Activated CD4-positive, alpha-beta T cell treated with anti-CD3 and anti-CD28 coated beads, Interleukin-2, amount 50 U/mL, for 4 hours (primary cell): ENCODE measurements at regions not wholly inside any gene's neighbourhood (a gene's known extent, or its start where the extent isn't known, plus 50 kb on each side); places are given as distances from the start of the nearest gene placed in this dataset.

Source experiments
- DNase-seq, 2 experiments: peaks; one replicate each; pipeline ENCODE4 v3.0.0-alpha.2; 2020

- no peak for DNase-seq
Observed at GRCh38 chr6:145306489-145306888, 428.8 kb downstream of the EPM2A start.

- DNase-seq = no peak
Observed at GRCh38 chr6:145309842-145310535, 425.3 kb downstream of the EPM2A start.

- DNase-seq = no peak
Observed at GRCh38 chr6:145312481-145312880, 422.8 kb downstream of the EPM2A start.

- DNase-seq = no peak
Observed at GRCh38 chr6:145313041-145313855, 422.1 kb downstream of the EPM2A start.

GRCh38 chr6:145315982-145316600 is 419.2 kb downstream of the EPM2A start:
- no peak for DNase-seq

- no peak for DNase-seq
Observed at GRCh38 chr6:145318952-145319351, 416.4 kb downstream of the EPM2A start.

- DNase-seq = no peak
Observed at GRCh38 chr6:145319605-145320004, 415.7 kb downstream of the EPM2A start.

- no peak for DNase-seq
Observed at GRCh38 chr6:145323646-145324045, 411.7 kb downstream of the EPM2A start.

- DNase-seq = no peak
Observed at GRCh38 chr6:145327586-145327985, 407.7 kb downstream of the EPM2A start.

- DNase-seq = no peak
Observed at GRCh38 chr6:145329257-145329656, 406.1 kb downstream of the EPM2A start.

- no peak for DNase-seq
Observed at GRCh38 chr6:145331066-145331465, 404.3 kb downstream of the EPM2A start.

- DNase-seq = no peak
Observed at GRCh38 chr6:145332011-145332410, 403.3 kb downstream of the EPM2A start.

- DNase-seq = no peak
Observed at GRCh38 chr6:145336119-145336518, 399.2 kb downstream of the EPM2A start.

- DNase-seq = no peak
Observed at GRCh38 chr6:145339089-145339488, 396.2 kb downstream of the EPM2A start.

GRCh38 chr6:145340256-145340655 is 395.1 kb downstream of the EPM2A start:
- DNase-seq = no peak

GRCh38 chr6:145345094-145345493 is 390.2 kb downstream of the EPM2A start:
- DNase-seq = no peak

GRCh38 chr6:145347216-145347615 is 388.1 kb downstream of the EPM2A start:
- no peak for DNase-seq

- DNase-seq = no peak
Observed at GRCh38 chr6:145349950-145350510, 385.3 kb downstream of the EPM2A start.

- DNase-seq = no peak
Observed at GRCh38 chr6:145350928-145351327, 384.4 kb downstream of the EPM2A start.

- DNase-seq = no peak
Observed at GRCh38 chr6:145352382-145353080, 382.8 kb downstream of the EPM2A start.

GRCh38 chr6:145360865-145361264 is 374.5 kb downstream of the EPM2A start:
- no peak for DNase-seq

GRCh38 chr6:145367149-145367548 is 368.2 kb downstream of the EPM2A start:
- no peak for DNase-seq

GRCh38 chr6:145368075-145368474 is 367.2 kb downstream of the EPM2A start:
- no peak for DNase-seq
